ENCODE measurements at regions not wholly inside any gene's neighbourhood (a gene's known extent, or its start where the extent isn't known, plus 50 kb on each side); places are given as distances from the start of the nearest gene placed in this dataset.

DNA sequence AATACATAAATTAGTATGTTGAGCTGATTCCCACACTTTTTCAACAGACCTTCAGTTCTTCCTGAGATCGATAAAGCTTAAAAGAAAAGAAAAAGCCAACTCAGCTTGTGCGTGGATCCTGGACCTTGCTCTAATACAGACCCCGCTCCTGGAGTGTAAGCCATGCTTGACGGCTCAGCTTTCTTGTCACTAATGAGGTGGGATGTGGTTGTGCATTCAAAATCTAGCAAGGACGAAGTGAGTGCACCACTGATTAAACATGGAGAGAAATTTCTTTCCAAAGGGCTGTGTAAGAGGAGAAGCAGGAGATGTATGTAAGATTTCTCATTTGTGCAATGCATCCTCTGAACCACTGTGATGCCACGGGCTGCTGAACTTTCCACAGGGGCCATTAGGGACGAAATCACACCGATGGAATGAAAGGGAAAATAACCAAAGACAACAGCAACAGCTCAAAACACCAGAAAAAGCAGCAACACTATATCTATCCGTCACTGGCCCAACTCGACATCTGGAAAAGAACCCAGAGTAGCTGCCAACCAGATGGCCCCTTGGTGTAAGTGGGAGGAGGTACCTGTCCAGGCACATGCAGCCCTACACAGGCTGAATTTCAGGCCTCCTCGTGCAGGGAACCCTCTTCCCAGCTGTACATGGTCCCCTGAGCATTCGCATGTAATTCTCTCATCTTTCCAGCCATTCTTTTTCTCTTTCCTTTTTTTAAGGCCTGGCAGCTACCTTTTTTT is 178.9 kb downstream of the SREK1 start:
- no peak for TF ChIP-seq EGR1 (IDR thresholded peaks at IDR 0.05; ENCODE audit: low read depth)
- TF ChIP-seq EZH2 (IDR thresholded peaks at IDR 0.05), result no peak
- TF ChIP-seq FOSL1 (IDR thresholded peaks at IDR 0.05; ENCODE audit: low read depth), result no peak
- TF ChIP-seq CEBPB (IDR thresholded peaks at IDR 0.05; ENCODE audit: low read depth), result no peak
- TF ChIP-seq, protein P1, sequence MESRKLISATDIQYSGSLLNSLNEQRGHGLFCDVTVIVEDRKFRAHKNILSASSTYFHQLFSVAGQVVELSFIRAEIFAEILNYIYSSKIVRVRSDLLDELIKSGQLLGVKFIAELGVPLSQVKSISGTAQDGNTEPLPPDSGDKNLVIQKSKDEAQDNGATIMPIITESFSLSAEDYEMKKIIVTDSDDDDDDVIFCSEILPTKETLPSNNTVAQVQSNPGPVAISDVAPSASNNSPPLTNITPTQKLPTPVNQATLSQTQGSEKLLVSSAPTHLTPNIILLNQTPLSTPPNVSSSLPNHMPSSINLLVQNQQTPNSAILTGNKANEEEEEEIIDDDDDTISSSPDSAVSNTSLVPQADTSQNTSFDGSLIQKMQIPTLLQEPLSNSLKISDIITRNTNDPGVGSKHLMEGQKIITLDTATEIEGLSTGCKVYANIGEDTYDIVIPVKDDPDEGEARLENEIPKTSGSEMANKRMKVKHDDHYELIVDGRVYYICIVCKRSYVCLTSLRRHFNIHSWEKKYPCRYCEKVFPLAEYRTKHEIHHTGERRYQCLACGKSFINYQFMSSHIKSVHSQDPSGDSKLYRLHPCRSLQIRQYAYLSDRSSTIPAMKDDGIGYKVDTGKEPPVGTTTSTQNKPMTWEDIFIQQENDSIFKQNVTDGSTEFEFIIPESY (IDR thresholded peaks at IDR 0.05; ENCODE audit: extremely low read depth, insufficient replicate concordance, low read length), result no peak
- no TSS peak for BruUV-seq (replicated peaks)
- ATAC-seq, result no peak
- H3K4me2 ChIP-seq (ENCODE audit: low read length), result no peak overlapping the region
- H2AFZ ChIP-seq (ENCODE audit: low read depth, low read length, poor library complexity, severe bottlenecking), result no peak overlapping the region
- no peak overlapping the region for H3K9ac ChIP-seq (ENCODE audit: low read length)
- H3K79me2 ChIP-seq (ENCODE audit: insufficient read depth, low read length), result no peaks in the 10 kb centered on the region
- H3K27me3 ChIP-seq (ENCODE audit: insufficient read depth, low read length), result peaks cover 38% of the 10 kb centered on the region
- H3K27ac ChIP-seq (ENCODE audit: low read depth, low read length), result no peak overlapping the region
- no peaks in the 10 kb centered on the region for H4K20me1 ChIP-seq (ENCODE audit: insufficient read depth)
- H3K9me3 ChIP-seq (ENCODE audit: control insufficient read depth in 1 of 2, insufficient read depth in 1 of 2, low read depth in 1 of 2, low read length in 2 of 2), result no peaks in the 10 kb centered on the region
- ChIA-PET RAD21 (ENCODE audit: low non-redundant PET in 1 of 2, low total read pairs in 2 of 2, uncharacterized antibody in 2 of 2, unreplicated experiment in 2 of 2) (no interaction called here), POLR2A (interaction anchor here (0.6 kb wide), 1 partner anchor 15 kb away, joined by 3 read pairs; no protein-coding TSS in a partner anchor), CTCF (no interaction called here)
- H3K9me2 ChIP-seq (ENCODE audit: insufficient read depth), result no peaks in the 10 kb centered on the region
- DNase-seq (ENCODE audit: low read depth, low spot score), result no peak
- H3K36me3 ChIP-seq (ENCODE audit: control insufficient read depth in 1 of 2, insufficient read depth in 2 of 2, low read length in 2 of 2), result no peaks in the 10 kb centered on the region
- no peaks in the 10 kb centered on the region for H3K4me1 ChIP-seq (ENCODE audit: control insufficient read depth in 1 of 2, insufficient read depth in 2 of 2, low read length in 2 of 2)
- intact Hi-C loops (cut with micrococcal nuclease), result no loop called here
- H3K4me3 ChIP-seq (replicated peaks in 1 of 2; ENCODE audit: low read depth in 1 of 2, low read length in 2 of 2), result no peak overlapping the region

- H3K9ac ChIP-seq (ENCODE audit: low read length), result no peak overlapping the region
- H3K27me3 ChIP-seq (ENCODE audit: insufficient read depth, low read length), result peaks cover 38% of the 10 kb centered on the region
- no peaks in the 10 kb centered on the region for H3K9me2 ChIP-seq (ENCODE audit: insufficient read depth)
- no peaks in the 10 kb centered on the region for H3K79me2 ChIP-seq (ENCODE audit: insufficient read depth, low read length)
- no peaks in the 10 kb centered on the region for H3K36me3 ChIP-seq (ENCODE audit: control insufficient read depth in 1 of 2, insufficient read depth in 2 of 2, low read length in 2 of 2)
- ChIA-PET RAD21 (ENCODE audit: low non-redundant PET in 1 of 2, low total read pairs in 2 of 2, uncharacterized antibody in 2 of 2, unreplicated experiment in 2 of 2) (no interaction called here), CTCF (interaction anchor here (3.0 kb wide), 1 partner anchor 17 kb away, joined by 12 read pairs; no protein-coding TSS in a partner anchor), POLR2A (interaction anchor here (0.6 kb wide), 1 partner anchor 15 kb away, joined by 3 read pairs; no protein-coding TSS in a partner anchor)
- BruUV-seq (replicated peaks), result no TSS peak
- no peak overlapping the region for H2AFZ ChIP-seq (ENCODE audit: low read depth, low read length, poor library complexity, severe bottlenecking)
- no peak overlapping the region for H3K4me2 ChIP-seq (ENCODE audit: low read length)
- no peaks in the 10 kb centered on the region for H4K20me1 ChIP-seq (ENCODE audit: insufficient read depth)
- H3K4me3 ChIP-seq (replicated peaks in 1 of 2; ENCODE audit: low read depth in 1 of 2, low read length in 2 of 2), result no peak overlapping the region
- no peak overlapping the region for H3K27ac ChIP-seq (ENCODE audit: low read depth, low read length)
- H3K9me3 ChIP-seq (ENCODE audit: control insufficient read depth in 1 of 2, insufficient read depth in 1 of 2, low read depth in 1 of 2, low read length in 2 of 2), result no peaks in the 10 kb centered on the region
- H3K4me1 ChIP-seq (ENCODE audit: control insufficient read depth in 1 of 2, insufficient read depth in 2 of 2, low read length in 2 of 2), result no peaks in the 10 kb centered on the region
- DNase-seq (ENCODE audit: low read depth, low spot score), result no peak
- intact Hi-C loops (cut with micrococcal nuclease), result no loop called here
- no peak for ATAC-seq
- TF ChIP-seq SRF (IDR thresholded peaks at IDR 0.05; ENCODE audit: low read depth), result no peak
- no peak for TF ChIP-seq POLR2AphosphoS5 (IDR thresholded peaks at IDR 0.05; ENCODE audit: low read depth, low read length)
- TF ChIP-seq EGR1 (IDR thresholded peaks at IDR 0.05; ENCODE audit: low read depth), result no peak
- TF ChIP-seq POLR2A (IDR thresholded peaks at IDR 0.05; ENCODE audit: borderline replicate concordance, extremely low read depth, insufficient read depth, insufficient read length), result no peak
- TF ChIP-seq JUND (IDR thresholded peaks at IDR 0.05), result no peak
- TF ChIP-seq, protein P2, sequence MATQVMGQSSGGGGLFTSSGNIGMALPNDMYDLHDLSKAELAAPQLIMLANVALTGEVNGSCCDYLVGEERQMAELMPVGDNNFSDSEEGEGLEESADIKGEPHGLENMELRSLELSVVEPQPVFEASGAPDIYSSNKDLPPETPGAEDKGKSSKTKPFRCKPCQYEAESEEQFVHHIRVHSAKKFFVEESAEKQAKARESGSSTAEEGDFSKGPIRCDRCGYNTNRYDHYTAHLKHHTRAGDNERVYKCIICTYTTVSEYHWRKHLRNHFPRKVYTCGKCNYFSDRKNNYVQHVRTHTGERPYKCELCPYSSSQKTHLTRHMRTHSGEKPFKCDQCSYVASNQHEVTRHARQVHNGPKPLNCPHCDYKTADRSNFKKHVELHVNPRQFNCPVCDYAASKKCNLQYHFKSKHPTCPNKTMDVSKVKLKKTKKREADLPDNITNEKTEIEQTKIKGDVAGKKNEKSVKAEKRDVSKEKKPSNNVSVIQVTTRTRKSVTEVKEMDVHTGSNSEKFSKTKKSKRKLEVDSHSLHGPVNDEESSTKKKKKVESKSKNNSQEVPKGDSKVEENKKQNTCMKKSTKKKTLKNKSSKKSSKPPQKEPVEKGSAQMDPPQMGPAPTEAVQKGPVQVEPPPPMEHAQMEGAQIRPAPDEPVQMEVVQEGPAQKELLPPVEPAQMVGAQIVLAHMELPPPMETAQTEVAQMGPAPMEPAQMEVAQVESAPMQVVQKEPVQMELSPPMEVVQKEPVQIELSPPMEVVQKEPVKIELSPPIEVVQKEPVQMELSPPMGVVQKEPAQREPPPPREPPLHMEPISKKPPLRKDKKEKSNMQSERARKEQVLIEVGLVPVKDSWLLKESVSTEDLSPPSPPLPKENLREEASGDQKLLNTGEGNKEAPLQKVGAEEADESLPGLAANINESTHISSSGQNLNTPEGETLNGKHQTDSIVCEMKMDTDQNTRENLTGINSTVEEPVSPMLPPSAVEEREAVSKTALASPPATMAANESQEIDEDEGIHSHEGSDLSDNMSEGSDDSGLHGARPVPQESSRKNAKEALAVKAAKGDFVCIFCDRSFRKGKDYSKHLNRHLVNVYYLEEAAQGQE (IDR thresholded peaks at IDR 0.05; ENCODE audit: low read depth), result no peak
- TF ChIP-seq FOSL1 (IDR thresholded peaks at IDR 0.05; ENCODE audit: low read depth), result no peak
- no peak for TF ChIP-seq ATF3 (IDR thresholded peaks at IDR 0.05)
- TF ChIP-seq, protein P1 (IDR thresholded peaks at IDR 0.05; ENCODE audit: extremely low read depth, insufficient replicate concordance, low read length), result no peak
- TF ChIP-seq CEBPB (IDR thresholded peaks at IDR 0.05; ENCODE audit: low read depth), result no peak
Measured at GRCh38 chr5:66323529-66323895, 179.4 kb downstream of the SREK1 start.
